Upper lobe of left lung (tissue), 6 donors: ENCODE measurements at regions not wholly inside any gene's neighbourhood (a gene's known extent, or its start where the extent isn't known, plus 50 kb on each side); places are given as distances from the start of the nearest gene placed in this dataset.

Source experiments
- ATAC-seq, 2 donors: fragments of 200-7000 bp; cut with Tn5 transposase; one replicate each; pipeline ENCODE4 v1.9.1; 2022; ENCODE audit warnings: mild to moderate bottlenecking in 2 of 2, moderate library complexity in 2 of 2; ENCODE audit not compliant: low FRiP score in 2 of 2
- DNase-seq, 2 donors: peaks; one replicate each; pipeline ENCODE4 v3.0.0-alpha.2; 2019 to 2020
- H3K27ac ChIP-seq, 4 donors: fragments of 200-600 bp; sonication (generic); one replicate each; pipeline ENCODE4 v1.5.1; 2016 to 2019
- H3K27me3 ChIP-seq, 4 donors: fragments of 200-600 bp; sonication (generic); one replicate each; pipeline ENCODE4 v1.5.1; 2017 to 2019
- H3K36me3 ChIP-seq, 4 donors: fragments of 200-600 bp; sonication (generic); one replicate each; pipeline ENCODE4 v1.5.1; 2016 to 2019
- H3K4me1 ChIP-seq, 4 donors: fragments of 200-600 bp; sonication (generic); one replicate each; pipeline ENCODE4 v1.5.1; 2018 to 2019
- H3K4me3 ChIP-seq, 4 donors: fragments of 200-600 bp; sonication (generic); one replicate each; pipeline ENCODE4 v1.5.1; 2017 to 2019; ENCODE audit warnings: mild to moderate bottlenecking in 2 of 4, moderate library complexity in 1 of 4
- H3K9me3 ChIP-seq, 4 donors: fragments of 200-600 bp; sonication (generic); one replicate each; pipeline ENCODE4 v1.5.1; 2018 to 2019
- CTCF ChIP-seq, 6 experiments: fragments of 450-650 bp in 4 of 6; fragments of 200-600 bp in 2 of 6; sonication (generic) in 2 of 6; IDR thresholded peaks; one replicate each; pipeline ENCODE4 v1.5.1; 2016 to 2019; ENCODE audit warnings: antibody characterized with exemption in 6 of 6
- EP300 ChIP-seq, 4 donors: sonication (generic); formaldehyde crosslinking; IDR thresholded peaks; one replicate each; pipeline ENCODE4 v1.5.1; 2017; ENCODE audit warnings: antibody characterized with exemption in 4 of 4, control low read depth in 2 of 4
- POLR2A ChIP-seq, 4 donors: fragments of 450-650 bp; IDR thresholded peaks; one replicate each; pipeline ENCODE4 v1.5.1; 2016 to 2017; ENCODE audit warnings: antibody characterized with exemption in 4 of 4, mild to moderate bottlenecking in 2 of 4
- POLR2AphosphoS5 ChIP-seq, 2 donors: sonication (generic); formaldehyde crosslinking; IDR thresholded peaks; one replicate each; pipeline ENCODE4 v1.5.1; 2017; ENCODE audit warnings: antibody characterized with exemption in 2 of 2
- WGBS, 2 donors: methylation state at CpG; one replicate each; pipeline ENCODE4 v1.1.5; 2017 to 2018; 5-methylcytosine and 5-hydroxymethylcytosine counted together
- donor health status: DM: no; HTN: no; CAD: no; lungs with moderate emphysema.
- donor health status: DM: no; HTN: yes; CAD: no; lungs with severe emphysema.

- ATAC-seq (no peak), DNase-seq (no peak)
- 78 to 86% methylated on average over 7 of the region's 7 CpGs for WGBS, 2 donors
- no peak overlapping the region for H3K4me3 ChIP-seq
- no peak overlapping the region for H3K27ac ChIP-seq
- H3K36me3 ChIP-seq = no peaks in the 10 kb centered on the region
- no peaks in the 10 kb centered on the region for H3K9me3 ChIP-seq
- no peaks in the 10 kb centered on the region for H3K27me3 ChIP-seq
- TF ChIP-seq POLR2A (IDR thresholded peaks at IDR 0.05) (no peak), EP300 (IDR thresholded peaks at IDR 0.05) (no peak), POLR2AphosphoS5 (IDR thresholded peaks at IDR 0.05) (no peak), CTCF (IDR thresholded peaks at IDR 0.05) (no peak)
- H3K4me1 ChIP-seq = no peaks in the 10 kb centered on the region
These were observed 200.7 kb upstream of the NCAM1 start for GRCh38 chr11:112760396-112761059.

GRCh38 chr11:112761911-112762706, 199.1 kb upstream of the NCAM1 start:
- Histone ChIP-seq H3K36me3 (no peaks in the 10 kb centered on the region), H3K4me3 (no peak overlapping the region), H3K9me3 (no peaks in the 10 kb centered on the region), H3K27ac (no peak overlapping the region), H3K27me3 (no peaks in the 10 kb centered on the region), H3K4me1 (no peaks in the 10 kb centered on the region)
- WGBS, 2 donors = 65 to 73% methylated on average over 3 to 6 of the region's 6 CpGs
- DNase-seq (no peak), ATAC-seq (no peak)
- no peak for TF ChIP-seq POLR2A (IDR thresholded peaks at IDR 0.05)
- no peak for TF ChIP-seq CTCF (IDR thresholded peaks at IDR 0.05)
- TF ChIP-seq EP300 (IDR thresholded peaks at IDR 0.05) = no peak
- TF ChIP-seq POLR2AphosphoS5 (IDR thresholded peaks at IDR 0.05) = no peak

- WGBS, 2 donors = 47 to 64% methylated on average over 4 of the region's 4 CpGs
- Histone ChIP-seq H3K4me3 (no peak overlapping the region), H3K4me1 (no peaks in the 10 kb centered on the region), H3K36me3 (no peaks in the 10 kb centered on the region), H3K27ac (no peak overlapping the region), H3K9me3 (no peaks in the 10 kb centered on the region), H3K27me3 (no peaks in the 10 kb centered on the region)
- TF ChIP-seq POLR2A (IDR thresholded peaks at IDR 0.05) (no peak), EP300 (IDR thresholded peaks at IDR 0.05) (no peak), CTCF (IDR thresholded peaks at IDR 0.05) (no peak), POLR2AphosphoS5 (IDR thresholded peaks at IDR 0.05) (no peak)
- no peak for DNase-seq
- no peak for ATAC-seq
These were observed 198.5 kb upstream of the NCAM1 start for GRCh38 chr11:112762707-112763090.

GRCh38 chr11:112765337-112765736, 195.9 kb upstream of the NCAM1 start:
- H3K4me3 ChIP-seq = no peak overlapping the region
- TF ChIP-seq POLR2AphosphoS5 (IDR thresholded peaks at IDR 0.05) = no peak
- ATAC-seq (no peak), DNase-seq (no peak)
- no peaks in the 10 kb centered on the region for H3K9me3 ChIP-seq
- no peaks in the 10 kb centered on the region for H3K36me3 ChIP-seq
- WGBS, 2 donors = 88 to 93% methylated on average over 5 of the region's 5 CpGs
- H3K4me1 ChIP-seq = no peaks in the 10 kb centered on the region
- no peaks in the 10 kb centered on the region for H3K27me3 ChIP-seq
- H3K27ac ChIP-seq = no peak overlapping the region

- no peak for TF ChIP-seq CTCF (IDR thresholded peaks at IDR 0.05)
- TF ChIP-seq EP300 (IDR thresholded peaks at IDR 0.05) = no peak
- no peak for TF ChIP-seq POLR2AphosphoS5 (IDR thresholded peaks at IDR 0.05)
- no peak for TF ChIP-seq POLR2A (IDR thresholded peaks at IDR 0.05)
- no peaks in the 10 kb centered on the region for H3K27me3 ChIP-seq
- DNase-seq = peak in 1 of 2 donors; percentile 30
These were observed 192.1 kb upstream of the NCAM1 start for GRCh38 chr11:112769170-112769569.

More at GRCh38 chr11:112769170-112769569, 192.1 kb upstream of the NCAM1 start:
- no peak overlapping the region for H3K27ac ChIP-seq
- no peak overlapping the region for H3K4me3 ChIP-seq
- no peaks in the 10 kb centered on the region for H3K36me3 ChIP-seq
- H3K4me1 ChIP-seq = no peaks in the 10 kb centered on the region
- ATAC-seq = no peak
- H3K9me3 ChIP-seq = no peaks in the 10 kb centered on the region
- WGBS, 2 donors = 55 to 78% methylated on average over 3 to 5 of the region's 5 CpGs
